ENCODE measurements at regions not wholly inside any gene's neighbourhood (a gene's known extent, or its start where the extent isn't known, plus 50 kb on each side); places are given as distances from the start of the nearest gene placed in this dataset.

GRCh38 chr15:93837450-93837849 lies 393.9 kb upstream of the MCTP2 start:
- TF ChIP-seq CTCF (IDR thresholded peaks at IDR 0.05) (no peak), POLR2A (IDR thresholded peaks at IDR 0.05) (no peak)
